HEK293T (cell line): ENCODE measurements at regions not wholly inside any gene's neighbourhood (a gene's known extent, or its start where the extent isn't known, plus 50 kb on each side); places are given as distances from the start of the nearest gene placed in this dataset.
A peak's percentile ranks its signal among the peaks of the same experiment; 100 is the strongest.

Experiments used
- CTCF ChIA-PET: fragments of 350-600 bp; formaldehyde crosslinking; extraction: SDS; loops from one replicate; lab custom pipeline; 2021; ENCODE audit warnings: antibody characterized with exemption, inconsistent platforms; lab: Yijun Ruan, JAX
- POLR2A ChIA-PET: fragments of 350-600 bp; formaldehyde crosslinking; extraction: SDS; loops from one replicate; lab custom pipeline; 2020; ENCODE audit warnings: antibody characterized with exemption, inconsistent platforms; lab: Yijun Ruan, JAX
- DNase-seq: peaks from one replicate; pipeline ENCODE4 v3.0.0; 2012; ENCODE audit warnings: mixed read lengths; ENCODE audit errors: extremely low spot score
- ARNT ChIP-seq: fragments of 450-650 bp; IDR thresholded peaks from 2 replicates; pipeline ENCODE4 v1.6.1; 2017; ENCODE audit warnings: mild to moderate bottlenecking
- CTBP1 ChIP-seq: fragments of 450-650 bp; IDR thresholded peaks from 2 replicates; pipeline ENCODE4 v1.6.1; 2016; ENCODE audit warnings: borderline replicate concordance
- ELF4 ChIP-seq: fragments of 450-650 bp; IDR thresholded peaks from 2 replicates; pipeline ENCODE4 v1.6.1; 2017; ENCODE audit warnings: antibody characterized with exemption
- FOXA1 ChIP-seq: fragments of 450-650 bp; IDR thresholded peaks from 2 replicates; pipeline ENCODE4 v1.6.1; 2016; ENCODE audit warnings: mild to moderate bottlenecking
- FOXK2 ChIP-seq: fragments of 450-650 bp; IDR thresholded peaks from 2 replicates; pipeline ENCODE4 v1.6.1; 2016; ENCODE audit warnings: mild to moderate bottlenecking
- FOXM1 ChIP-seq: fragments of 450-650 bp; IDR thresholded peaks from 2 replicates; pipeline ENCODE4 v1.6.1; 2017; ENCODE audit warnings: mild to moderate bottlenecking, borderline replicate concordance
- HDGF ChIP-seq: fragments of 450-650 bp; IDR thresholded peaks from 2 replicates; pipeline ENCODE4 v1.6.1; 2017; ENCODE audit warnings: antibody characterized with exemption, borderline replicate concordance
- L3MBTL2 ChIP-seq: fragments of 450-650 bp; conservative IDR thresholded peaks from 2 replicates; pipeline ENCODE4 v1.6.1; 2016; ENCODE audit warnings: mild to moderate bottlenecking
- NFRKB ChIP-seq: fragments of 450-650 bp; IDR thresholded peaks from 2 replicates; pipeline ENCODE4 v1.6.1; 2016; ENCODE audit warnings: mild to moderate bottlenecking, moderate library complexity
- SP1 ChIP-seq: fragments of 450-650 bp; IDR thresholded peaks from 2 replicates; pipeline ENCODE4 v1.6.1; 2017
- SUZ12 ChIP-seq: fragments of 450-650 bp; IDR thresholded peaks from 2 replicates; pipeline ENCODE4 v1.6.1; 2016; ENCODE audit warnings: mild to moderate bottlenecking
- TARDBP ChIP-seq: fragments of 450-650 bp; IDR thresholded peaks from 2 replicates; pipeline ENCODE4 v1.6.1; 2016
- ZNF384 ChIP-seq: fragments of 450-650 bp; IDR thresholded peaks from 2 replicates; pipeline ENCODE4 v1.6.1; 2016
- TF ChIP-seq, protein P1 (sequence below): fragments of 450-650 bp; IDR thresholded peaks from 2 replicates; pipeline ENCODE4 v1.6.1; 2016

DNA sequence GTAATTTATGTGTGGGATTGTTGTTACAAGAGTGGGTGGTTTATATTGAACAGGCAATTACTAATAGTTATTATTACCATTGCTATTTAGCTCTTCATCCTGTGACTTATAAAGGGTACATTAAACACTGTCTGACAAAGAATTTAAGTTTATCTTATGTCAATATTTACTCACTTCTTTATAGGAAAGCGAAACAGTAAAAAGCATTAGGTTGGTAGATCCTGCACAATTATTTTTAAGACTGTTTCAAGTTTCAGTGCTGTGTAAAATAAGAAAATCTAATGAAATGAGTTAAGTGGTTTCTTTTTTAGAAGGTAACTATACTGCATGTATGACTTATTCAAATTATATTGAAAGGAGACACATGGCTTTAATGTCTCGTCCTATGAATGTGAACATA, 135.8 kb upstream of the MAP3K7 start:
- TF ChIP-seq ZNF384 = no peak
- TF ChIP-seq FOXM1 = no peak
- TF ChIP-seq FOXA1 = peak; percentile 64; the same call in 1 of the 2 replicates
- TF ChIP-seq L3MBTL2 = no peak
- no peak for DNase-seq
- ChIA-PET POLR2A (no interaction called here), CTCF (no interaction called here)

DNA sequence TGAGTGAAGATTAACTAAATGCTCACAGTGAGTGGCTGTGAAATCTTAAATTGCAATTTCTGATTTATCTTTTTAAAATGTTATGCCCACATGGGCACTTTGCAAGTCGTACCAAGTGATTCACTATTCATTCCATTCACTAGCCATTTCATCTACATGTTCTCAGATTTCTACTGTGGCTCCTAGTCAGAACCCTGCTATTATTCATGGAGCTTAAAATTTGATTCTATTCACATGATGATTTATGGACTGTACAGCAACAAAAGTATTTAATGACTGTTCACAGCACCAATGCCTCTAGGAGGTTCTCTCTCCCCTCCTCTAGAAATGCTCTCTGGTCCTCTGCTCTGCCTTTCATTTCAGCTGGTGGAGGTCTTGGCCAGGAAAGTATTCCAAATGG, 133.5 kb upstream of the MAP3K7 start:
- DNase-seq = no peak
- POLR2A ChIA-PET = no interaction called here
- TF ChIP-seq, protein P1, sequence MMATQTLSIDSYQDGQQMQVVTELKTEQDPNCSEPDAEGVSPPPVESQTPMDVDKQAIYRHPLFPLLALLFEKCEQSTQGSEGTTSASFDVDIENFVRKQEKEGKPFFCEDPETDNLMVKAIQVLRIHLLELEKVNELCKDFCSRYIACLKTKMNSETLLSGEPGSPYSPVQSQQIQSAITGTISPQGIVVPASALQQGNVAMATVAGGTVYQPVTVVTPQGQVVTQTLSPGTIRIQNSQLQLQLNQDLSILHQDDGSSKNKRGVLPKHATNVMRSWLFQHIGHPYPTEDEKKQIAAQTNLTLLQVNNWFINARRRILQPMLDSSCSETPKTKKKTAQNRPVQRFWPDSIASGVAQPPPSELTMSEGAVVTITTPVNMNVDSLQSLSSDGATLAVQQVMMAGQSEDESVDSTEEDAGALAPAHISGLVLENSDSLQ = peak; percentile 71
- TF ChIP-seq HDGF = no peak
- CTCF ChIA-PET = no interaction called here

- ChIA-PET POLR2A (no interaction called here), CTCF (no interaction called here)
- TF ChIP-seq TARDBP (no peak), HDGF (no peak), L3MBTL2 (no peak)
- TF ChIP-seq, protein P1 = peak; percentile 26; the same call in 1 of the 2 replicates
- no peak for DNase-seq
Measured at GRCh38 chr6:90719321-90720195, 132.7 kb upstream of the MAP3K7 start.

DNA sequence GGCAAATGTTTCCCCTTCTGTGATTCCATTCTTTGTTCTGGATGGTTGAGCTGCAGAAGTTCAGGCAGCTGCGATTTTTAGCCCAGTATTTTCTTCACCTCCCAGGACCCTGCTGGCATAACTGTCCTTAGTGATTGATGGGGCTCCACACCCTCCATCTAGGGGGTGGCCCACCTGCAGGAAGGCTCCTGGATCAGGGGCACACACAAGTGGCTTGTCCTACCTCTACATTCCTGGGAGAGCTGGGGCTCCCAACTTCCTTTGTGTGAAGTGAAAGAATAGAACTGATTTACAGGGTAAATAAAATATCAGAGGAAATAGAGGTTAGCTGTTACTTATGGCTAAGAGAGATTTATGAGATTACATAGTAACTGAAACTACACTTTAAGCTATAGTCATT, 129.5 kb upstream of the MAP3K7 start:
- TF ChIP-seq FOXK2 (no peak), NFRKB (no peak)
- TF ChIP-seq, protein P1 = peak; percentile 72
- CTCF ChIA-PET = no interaction called here
- POLR2A ChIA-PET = interaction anchor here (1.1 kb wide), 1 partner anchor 10 kb away, joined by 3 read pairs; no protein-coding TSS in a partner anchor
- DNase-seq = no peak

- CTCF ChIA-PET = interaction anchor here (1.1 kb wide), 1 partner anchor 24 kb away, joined by 3 read pairs; no protein-coding TSS in a partner anchor
Measured at GRCh38 chr6:90715093-90715655, 128.3 kb upstream of the MAP3K7 start.

DNA sequence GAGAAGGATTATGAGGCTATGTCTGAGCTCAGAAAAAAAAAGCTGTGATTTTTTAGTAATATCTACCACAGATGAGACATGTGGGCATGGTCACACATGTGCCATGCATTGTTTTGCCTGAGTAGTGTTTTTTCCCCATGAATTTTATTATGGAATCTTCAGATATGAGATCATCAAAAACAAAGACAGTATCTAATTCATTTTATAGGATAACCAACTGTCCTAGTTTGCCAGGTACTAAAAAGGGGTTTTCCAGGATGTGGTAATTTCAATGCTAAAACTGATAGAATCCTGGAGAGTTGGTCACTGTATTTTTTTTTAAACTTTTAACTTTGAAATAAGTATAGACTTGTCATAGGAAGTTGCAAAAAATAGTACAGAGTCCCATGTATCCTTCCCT, 127.4 kb upstream of the MAP3K7 start:
- no peak for DNase-seq
- no peak for TF ChIP-seq TARDBP
- ChIA-PET CTCF (interaction anchor here (0.6 kb wide), 1 partner anchor 227 kb away, joined by 3 read pairs; no protein-coding TSS in a partner anchor), POLR2A (interaction anchor here (0.7 to 2.1 kb wide), 2 partner anchors 26 to 104 kb away, joined by 3 to 6 read pairs; no protein-coding TSS in a partner anchor)

More at GRCh38 chr6:90715093-90715655, 128.3 kb upstream of the MAP3K7 start:
- TF ChIP-seq SUZ12 = no peak
- no peak for TF ChIP-seq TARDBP
- TF ChIP-seq, protein P1 = no peak
- no peak for TF ChIP-seq FOXK2
- no peak for TF ChIP-seq L3MBTL2
- no peak for TF ChIP-seq FOXA1
- TF ChIP-seq FOXM1 = no peak
- no peak for TF ChIP-seq ELF4
- TF ChIP-seq NFRKB = no peak
- TF ChIP-seq CTBP1 = no peak
- no peak for TF ChIP-seq ZNF384
- no peak for TF ChIP-seq ARNT
- no peak for DNase-seq
- POLR2A ChIA-PET = interaction anchor here (0.7 to 2.1 kb wide), 2 partner anchors 27 to 105 kb away, joined by 3 to 6 read pairs; no protein-coding TSS in a partner anchor

DNA sequence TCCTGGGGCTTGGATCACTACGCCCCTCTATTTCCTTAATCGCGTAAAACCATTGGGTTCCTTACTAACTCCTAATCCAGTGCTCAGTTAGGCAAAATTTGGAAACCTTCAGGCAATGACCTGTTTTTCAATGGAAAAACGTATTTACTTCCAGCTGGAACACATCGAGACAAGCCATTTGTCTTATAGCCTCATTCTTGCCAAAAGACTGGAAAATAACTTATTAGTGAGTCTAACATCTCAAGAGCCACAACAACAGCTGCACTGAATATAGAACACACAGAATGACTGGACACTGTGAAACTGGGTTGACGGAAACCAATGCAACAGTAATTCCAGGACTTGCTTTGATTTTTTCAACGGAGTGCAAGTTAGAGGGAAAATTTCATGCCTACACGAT, 125.2 kb upstream of the MAP3K7 start:
- TF ChIP-seq CTBP1 = no peak
- no peak for TF ChIP-seq SUZ12
- TF ChIP-seq FOXK2 = no peak
- TF ChIP-seq NFRKB = no peak
- TF ChIP-seq HDGF = no peak
- TF ChIP-seq ARNT = no peak
- TF ChIP-seq SP1 = no peak
- POLR2A ChIA-PET = no interaction called here
- DNase-seq = no peak
- CTCF ChIA-PET = no interaction called here
